ENCODE measurements at regions not wholly inside any gene's neighbourhood (a gene's known extent, or its start where the extent isn't known, plus 50 kb on each side); places are given as distances from the start of the nearest gene placed in this dataset.

DNA sequence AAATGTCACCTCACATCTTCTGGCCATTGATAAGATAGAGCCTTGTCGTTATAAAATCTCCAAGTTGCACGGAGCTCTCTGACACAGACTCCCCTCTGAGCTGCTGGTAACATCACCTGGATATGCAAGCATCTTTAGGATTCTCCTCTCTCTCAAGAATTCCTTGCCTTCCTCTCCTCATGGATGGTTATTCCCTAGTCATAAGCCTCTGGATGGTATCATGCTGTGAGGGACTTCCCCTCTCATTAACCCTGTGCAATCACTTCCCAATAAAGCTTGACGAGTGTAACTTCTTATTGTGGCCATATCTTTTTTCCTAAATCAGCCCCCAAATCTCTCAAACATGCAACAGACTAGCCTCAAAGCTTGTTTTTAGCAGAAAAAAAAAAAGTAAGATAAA lies 1057.0 kb upstream of the SLIT2 start:
- TF ChIP-seq, protein P1, sequence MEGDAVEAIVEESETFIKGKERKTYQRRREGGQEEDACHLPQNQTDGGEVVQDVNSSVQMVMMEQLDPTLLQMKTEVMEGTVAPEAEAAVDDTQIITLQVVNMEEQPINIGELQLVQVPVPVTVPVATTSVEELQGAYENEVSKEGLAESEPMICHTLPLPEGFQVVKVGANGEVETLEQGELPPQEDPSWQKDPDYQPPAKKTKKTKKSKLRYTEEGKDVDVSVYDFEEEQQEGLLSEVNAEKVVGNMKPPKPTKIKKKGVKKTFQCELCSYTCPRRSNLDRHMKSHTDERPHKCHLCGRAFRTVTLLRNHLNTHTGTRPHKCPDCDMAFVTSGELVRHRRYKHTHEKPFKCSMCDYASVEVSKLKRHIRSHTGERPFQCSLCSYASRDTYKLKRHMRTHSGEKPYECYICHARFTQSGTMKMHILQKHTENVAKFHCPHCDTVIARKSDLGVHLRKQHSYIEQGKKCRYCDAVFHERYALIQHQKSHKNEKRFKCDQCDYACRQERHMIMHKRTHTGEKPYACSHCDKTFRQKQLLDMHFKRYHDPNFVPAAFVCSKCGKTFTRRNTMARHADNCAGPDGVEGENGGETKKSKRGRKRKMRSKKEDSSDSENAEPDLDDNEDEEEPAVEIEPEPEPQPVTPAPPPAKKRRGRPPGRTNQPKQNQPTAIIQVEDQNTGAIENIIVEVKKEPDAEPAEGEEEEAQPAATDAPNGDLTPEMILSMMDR (IDR thresholded peaks at IDR 0.05 in 8 of 11, conservative IDR thresholded peaks at IDR 0.05 in 3 of 11) = no peak
- no peak for TF ChIP-seq POLR2A (IDR thresholded peaks at IDR 0.05)
